ENCODE measurements at regions not wholly inside any gene's neighbourhood (a gene's known extent, or its start where the extent isn't known, plus 50 kb on each side); places are given as distances from the start of the nearest gene placed in this dataset.
"Not testable (repeated sequence)": the region's sequence is repeated elsewhere in the genome, so short reads cannot be mapped to it uniquely, and the experiment has no call there.

DNA sequence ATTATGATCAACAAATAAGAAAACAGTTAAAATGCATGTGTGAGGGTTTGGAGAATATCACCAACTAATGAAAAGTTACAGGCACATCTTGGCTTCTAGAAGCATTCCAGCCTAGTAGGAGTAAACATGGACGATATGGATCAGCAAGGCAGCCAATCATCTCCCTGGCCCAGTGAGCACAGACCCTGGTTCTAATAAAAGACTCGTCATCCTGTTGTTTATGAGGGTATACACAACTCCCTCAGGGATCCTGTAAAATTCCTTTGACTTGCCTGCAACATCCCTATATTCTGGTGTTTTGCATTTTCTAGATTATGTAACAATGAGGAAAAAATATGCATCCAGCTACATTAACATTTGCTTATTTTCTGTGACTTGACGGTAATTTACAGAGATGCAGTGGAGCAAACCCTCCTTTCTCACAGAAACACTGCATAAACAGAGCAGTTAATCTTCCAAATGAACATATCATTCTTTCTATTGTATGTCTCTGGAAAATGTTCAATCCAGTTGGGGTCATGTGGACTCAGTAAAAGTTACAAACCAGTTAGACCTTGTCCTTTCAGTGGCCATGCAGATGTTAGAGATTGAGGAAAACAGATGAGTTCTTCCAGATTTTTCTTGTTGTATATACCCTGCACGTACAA, 88.9 kb upstream of the NDP start:
- TF ChIP-seq POLR2A (IDR thresholded peaks at IDR 0.05; ENCODE audit: low read depth, low read length), result no peak
- DNase-seq (ENCODE audit: insufficient read length, low spot score) (no peak), FAIRE-seq (no peak)

DNA sequence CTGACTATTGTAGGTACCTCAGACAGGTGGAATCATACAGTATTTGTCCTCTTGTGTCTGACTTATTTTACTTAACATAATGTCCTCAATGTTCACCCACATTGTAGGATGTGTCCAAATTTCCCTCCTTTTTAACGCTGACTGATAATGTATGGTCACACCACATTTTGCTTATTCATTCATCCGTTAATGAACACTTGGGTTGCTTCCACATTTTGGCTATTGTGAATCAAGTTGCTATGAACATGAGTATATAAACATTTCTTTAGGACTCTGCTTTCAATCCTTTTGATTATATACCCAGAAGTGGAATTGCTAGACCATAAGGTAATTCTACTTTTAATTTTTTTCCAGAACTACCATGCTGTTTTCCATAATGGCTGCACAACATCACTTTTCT, 87.0 kb upstream of the NDP start:
- TF ChIP-seq POLR2A (IDR thresholded peaks at IDR 0.05; ENCODE audit: low read depth, low read length), result no peak
- no peak for DNase-seq (ENCODE audit: insufficient read length, low spot score)
- FAIRE-seq, result no peak

DNA sequence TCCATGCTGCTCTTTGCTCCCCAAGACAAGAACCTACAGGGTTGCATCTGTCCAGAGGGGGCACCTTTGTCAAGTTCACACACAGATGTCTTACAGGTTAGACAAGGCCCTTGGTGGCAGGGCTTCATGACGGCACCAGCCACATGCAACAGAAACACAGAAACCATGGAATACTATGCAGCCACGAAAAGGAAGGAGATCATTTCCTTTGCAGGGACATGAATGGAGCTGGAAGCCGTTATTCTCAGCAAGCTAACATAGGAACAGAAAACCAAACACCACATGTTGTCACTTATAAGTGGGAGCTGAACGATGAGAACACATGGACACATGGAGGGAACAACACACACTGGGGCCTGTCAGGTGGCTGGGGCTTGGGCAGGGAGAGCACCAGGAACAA, 85.1 kb upstream of the NDP start:
- no peak for TF ChIP-seq POLR2A (IDR thresholded peaks at IDR 0.05; ENCODE audit: low read depth, low read length)
- DNase-seq (ENCODE audit: insufficient read length, low spot score) (no peak), FAIRE-seq (no peak)

DNA sequence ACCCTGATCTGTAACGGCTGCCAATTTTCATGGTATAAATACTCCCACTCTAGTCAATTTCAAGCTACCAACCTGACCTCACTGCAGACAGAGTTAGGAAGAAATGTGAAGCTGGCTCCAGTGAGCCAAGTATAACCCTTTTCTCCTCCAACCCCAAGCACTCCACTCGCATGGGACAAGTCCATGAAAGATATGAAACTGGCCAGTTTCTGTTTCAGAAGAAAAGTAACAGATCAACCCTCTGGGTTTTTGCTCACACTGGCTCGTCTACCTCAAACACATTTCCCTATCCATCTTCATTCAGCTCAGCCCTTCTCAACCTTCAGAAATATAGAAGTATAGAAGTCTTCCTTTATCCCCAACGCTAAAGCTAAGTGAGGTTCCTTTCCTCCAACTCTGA, 82.4 kb upstream of the NDP start:
- FAIRE-seq, result no peak
- DNase-seq (ENCODE audit: insufficient read length, low spot score), result no peak
- no peak for TF ChIP-seq POLR2A (IDR thresholded peaks at IDR 0.05; ENCODE audit: low read depth, low read length)

DNA sequence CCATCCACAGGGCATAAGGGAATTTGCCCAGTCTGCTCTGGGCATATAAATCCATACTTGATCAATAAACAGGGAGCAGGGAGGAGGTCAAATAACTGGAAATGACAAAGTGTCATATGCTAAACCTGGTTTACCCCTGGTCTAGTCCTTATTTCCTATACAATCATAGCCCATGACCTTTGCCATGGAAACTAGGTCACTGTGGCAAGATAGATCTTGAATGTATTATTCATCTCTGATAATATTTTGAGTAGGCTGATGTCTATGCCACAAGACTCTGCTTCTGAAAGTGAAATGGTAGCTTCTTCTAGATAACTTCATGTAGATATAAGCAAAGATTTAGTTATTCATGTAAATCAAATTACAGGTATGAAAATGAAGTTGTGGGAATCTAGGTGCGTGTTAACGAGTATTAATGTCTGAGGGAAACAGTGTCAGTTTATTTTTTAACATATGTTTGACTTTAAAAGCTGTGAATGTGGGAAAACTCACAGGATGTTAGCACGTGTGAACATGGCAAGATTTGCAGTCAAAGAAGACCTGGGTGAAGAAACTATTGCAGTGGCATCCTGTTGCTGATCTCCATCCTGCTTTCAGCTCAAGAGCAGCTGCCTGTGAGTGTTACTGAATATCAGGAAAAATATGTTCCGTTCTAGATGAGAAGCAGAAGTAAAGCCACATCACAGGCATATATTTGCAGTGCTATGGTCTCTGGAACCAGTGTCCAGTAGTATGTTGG, 81.8 kb upstream of the NDP start:
- TF ChIP-seq POLR2A (IDR thresholded peaks at IDR 0.05; ENCODE audit: low read depth, low read length), result no peak
- FAIRE-seq, result no peak
- no peak for DNase-seq (ENCODE audit: insufficient read length, low spot score)

DNA sequence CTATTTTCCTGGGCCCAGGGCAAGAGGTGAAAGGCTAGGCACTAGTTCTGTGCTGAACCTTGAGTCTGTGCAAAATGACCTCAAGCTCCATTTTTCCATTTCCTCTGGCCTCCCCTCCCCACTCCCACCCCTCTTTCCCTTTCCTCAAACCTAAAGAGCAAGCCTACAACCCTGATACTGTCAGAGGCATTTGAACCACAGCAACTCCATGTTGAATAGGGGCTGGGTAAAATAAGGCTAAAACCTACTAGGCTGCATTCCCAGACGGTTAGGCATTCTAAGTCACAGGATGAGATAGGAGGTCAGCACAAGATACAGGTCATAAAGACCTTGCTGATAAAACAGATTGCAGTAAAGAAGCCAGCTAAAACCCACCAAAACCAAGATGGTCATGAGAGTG, 71.9 kb upstream of the NDP start:
- DNase-seq (ENCODE audit: insufficient read length, low spot score); FAIRE-seq: not testable (repeated sequence)

DNA sequence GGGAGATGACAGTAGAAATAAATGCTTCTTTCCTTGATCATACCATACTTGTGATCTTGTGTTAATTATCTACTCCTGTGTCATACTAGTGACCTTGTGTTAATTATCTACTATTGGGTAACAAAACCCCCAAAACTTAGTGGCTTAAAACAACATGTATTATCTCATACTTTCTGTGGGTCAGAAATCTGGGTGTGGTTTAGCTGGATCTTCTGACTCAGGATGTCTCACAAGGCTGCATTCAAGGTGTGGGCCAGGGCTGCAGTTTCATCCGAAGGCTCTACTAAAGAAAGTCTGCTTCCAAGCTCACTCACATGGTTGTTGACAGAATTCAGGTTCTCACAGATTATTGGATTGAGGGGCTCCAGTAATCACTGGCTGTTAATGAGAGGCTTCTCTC, 70.3 kb upstream of the NDP start:
- no peak for TF ChIP-seq POLR2A (IDR thresholded peaks at IDR 0.05; ENCODE audit: low read depth, low read length)
- FAIRE-seq (no peak), DNase-seq (ENCODE audit: insufficient read length, low spot score) (no peak)

DNA sequence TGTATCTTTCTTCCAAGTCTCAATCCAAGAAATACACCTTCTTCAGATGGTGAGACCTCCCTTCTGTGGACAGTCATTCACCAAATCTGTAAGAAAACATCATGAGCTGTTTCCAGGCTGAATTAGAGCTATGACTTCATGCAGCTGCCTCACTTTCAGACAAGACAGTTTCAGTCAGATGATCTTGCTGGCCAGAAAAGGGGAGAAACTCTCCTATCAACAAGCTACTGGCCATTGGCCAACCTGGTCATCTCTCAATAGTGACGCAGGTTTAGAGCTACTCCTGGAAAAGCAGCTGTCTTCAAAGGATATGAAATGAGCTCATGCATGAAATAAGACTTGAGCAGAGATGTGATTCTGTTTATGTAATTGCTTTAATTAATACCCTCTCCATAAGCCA, 69.6 kb upstream of the NDP start:
- no peak for TF ChIP-seq POLR2A (IDR thresholded peaks at IDR 0.05; ENCODE audit: low read depth, low read length)
- no peak for DNase-seq (ENCODE audit: insufficient read length, low spot score)

DNA sequence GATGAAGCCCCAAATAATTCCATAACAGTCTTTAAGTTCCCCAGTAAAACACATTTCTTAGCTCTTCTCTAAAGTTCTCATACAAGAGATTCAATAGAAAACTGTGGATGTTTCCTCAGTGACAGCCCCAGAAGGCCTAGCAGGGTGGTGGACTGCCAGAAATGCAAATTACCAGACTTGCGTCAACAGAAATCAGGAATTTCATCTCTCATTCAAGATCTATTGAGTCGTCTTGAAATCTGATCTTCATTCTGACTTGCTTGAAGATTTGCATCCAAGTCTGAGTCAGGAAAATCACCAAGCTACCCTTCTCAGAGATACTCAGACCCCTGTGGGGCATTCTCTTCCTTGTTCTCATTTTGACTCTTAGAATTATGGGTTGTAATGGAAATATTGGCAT, 68.9 kb upstream of the NDP start:
- DNase-seq (ENCODE audit: insufficient read length, low spot score) (no peak), FAIRE-seq (no peak)
- no peak for TF ChIP-seq POLR2A (IDR thresholded peaks at IDR 0.05; ENCODE audit: low read depth, low read length)

More for the DNA sequence above, 69.6 kb upstream of the NDP start:
- no peak for FAIRE-seq

DNA sequence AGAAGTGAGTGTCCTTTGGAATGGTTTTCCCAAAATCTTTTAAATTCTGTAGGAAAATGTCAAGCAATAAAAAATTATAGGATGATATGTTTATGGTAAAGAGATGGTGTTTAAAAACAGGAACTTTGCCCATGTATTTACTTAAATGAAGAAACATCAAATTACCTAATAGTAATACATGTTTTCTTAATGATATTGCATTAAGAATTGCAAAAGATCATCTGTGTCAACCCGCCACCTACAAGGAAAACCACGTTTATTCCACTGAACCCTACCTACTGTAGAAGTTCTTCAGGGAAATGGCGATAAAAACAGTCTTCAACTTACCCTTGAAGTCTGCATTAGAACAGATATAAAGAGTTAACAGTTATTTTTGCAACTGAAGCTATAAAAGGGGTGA, 67.2 kb upstream of the NDP start:
- DNase-seq (ENCODE audit: insufficient read length, low spot score) (no peak), FAIRE-seq (no peak)
- TF ChIP-seq POLR2A (IDR thresholded peaks at IDR 0.05; ENCODE audit: low read depth, low read length), result no peak

DNA sequence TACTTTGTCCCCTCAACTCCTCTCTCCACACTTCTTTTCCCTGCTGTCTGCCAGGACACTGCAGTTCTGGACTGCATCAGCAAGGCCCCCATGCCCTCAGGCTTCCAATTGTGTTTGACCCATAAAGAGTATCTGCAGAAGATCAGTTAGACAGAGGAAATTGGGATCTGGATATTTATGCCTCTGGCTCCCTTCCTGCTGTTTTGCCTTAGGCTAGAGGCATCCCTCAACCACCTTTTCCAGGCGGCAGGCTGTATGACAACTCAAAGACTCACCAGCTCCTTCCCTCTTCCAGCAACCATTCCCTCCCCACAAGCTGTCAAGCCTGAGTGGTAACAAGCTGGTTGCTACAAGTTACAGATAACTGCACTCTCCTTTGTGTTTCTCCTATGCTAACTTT, 66.4 kb upstream of the NDP start:
- DNase-seq (ENCODE audit: insufficient read length, low spot score), result no peak
- no peak for FAIRE-seq
- TF ChIP-seq POLR2A (IDR thresholded peaks at IDR 0.05; ENCODE audit: low read depth, low read length), result no peak

DNA sequence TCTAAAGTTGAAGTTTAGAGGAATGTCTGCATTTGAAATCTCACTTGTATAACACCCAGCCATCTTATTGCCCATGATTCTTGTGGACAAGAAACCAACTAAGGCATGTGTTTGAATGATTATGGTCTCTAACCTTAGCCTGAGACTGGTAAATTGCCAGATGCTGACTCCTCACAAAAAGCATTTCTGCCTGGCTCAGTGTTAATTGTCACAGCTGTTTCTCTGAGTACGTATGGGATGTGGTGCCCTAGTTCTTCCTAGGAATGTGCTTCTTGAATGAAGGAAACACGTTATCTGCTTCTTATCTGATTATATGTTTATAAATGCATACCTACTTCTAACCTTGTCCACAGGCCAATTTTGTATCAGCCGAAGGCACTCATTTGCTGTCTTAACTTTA, 63.1 kb upstream of the NDP start:
- DNase-seq (ENCODE audit: insufficient read length, low spot score), result no peak
- TF ChIP-seq POLR2A (IDR thresholded peaks at IDR 0.05; ENCODE audit: low read depth, low read length), result no peak
- no peak for FAIRE-seq

DNA sequence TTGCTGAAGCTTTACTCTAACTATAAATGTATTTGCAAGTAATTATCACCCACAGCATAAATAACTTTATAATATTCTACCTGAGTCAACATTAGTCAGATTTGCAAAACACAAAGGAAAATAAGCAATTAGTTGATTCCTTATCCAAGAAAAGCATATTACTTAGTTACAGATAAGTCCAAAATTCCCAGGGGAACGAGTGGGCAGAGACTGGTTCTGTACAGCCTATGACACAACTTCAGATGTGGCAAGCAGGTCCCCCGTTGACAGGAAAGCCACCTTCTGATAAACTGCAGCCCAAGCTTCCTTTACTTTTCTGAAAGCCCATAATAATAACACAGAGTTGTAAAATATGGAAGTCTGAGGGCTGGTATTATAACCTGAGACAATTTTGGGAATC, 62.4 kb upstream of the NDP start:
- TF ChIP-seq POLR2A (IDR thresholded peaks at IDR 0.05; ENCODE audit: low read depth, low read length), result no peak
- DNase-seq (ENCODE audit: insufficient read length, low spot score) (no peak), FAIRE-seq (no peak)

DNA sequence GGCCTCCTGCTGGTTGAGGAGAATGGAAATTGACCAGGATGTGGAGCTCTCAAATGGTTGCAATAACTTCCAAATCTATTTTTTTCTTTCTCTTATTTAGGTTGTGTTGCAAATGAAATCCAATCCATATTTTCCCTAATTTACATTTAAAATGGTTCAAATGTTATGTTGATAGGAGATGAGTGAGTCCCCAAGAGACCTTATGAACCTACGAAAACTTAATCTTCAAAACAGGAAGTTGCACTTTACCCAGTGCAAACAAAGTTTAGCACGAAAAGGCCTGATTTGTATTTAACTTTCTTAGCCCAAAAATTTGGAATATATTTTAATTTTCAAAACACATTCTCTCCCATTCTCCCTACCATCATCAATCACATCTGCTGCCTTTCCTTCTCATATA, 59.3 kb upstream of the NDP start:
- no peak for TF ChIP-seq POLR2A (IDR thresholded peaks at IDR 0.05; ENCODE audit: low read depth, low read length)
- no peak for DNase-seq (ENCODE audit: insufficient read length, low spot score)
- no peak for FAIRE-seq

DNA sequence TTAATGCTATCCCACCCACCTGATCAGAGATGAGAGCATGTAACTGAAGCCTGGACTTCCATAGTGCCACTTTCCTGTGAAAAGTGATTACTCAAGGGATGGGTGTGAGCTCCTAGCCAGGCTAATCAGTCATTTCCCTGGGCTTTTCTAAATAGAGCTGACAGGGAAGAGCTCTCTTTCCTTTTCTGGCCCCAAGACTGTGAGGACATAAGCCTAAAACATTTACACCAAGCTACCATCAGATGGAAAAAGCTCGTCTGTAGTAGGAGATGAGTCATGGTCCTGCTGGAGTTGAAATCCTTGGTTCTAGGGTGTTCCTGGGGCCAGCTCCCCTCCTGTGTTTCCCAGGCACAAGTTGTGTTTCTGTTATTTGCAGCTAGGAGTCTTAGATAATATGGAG, 52.4 kb upstream of the NDP start:
- no peak for TF ChIP-seq POLR2A (IDR thresholded peaks at IDR 0.05; ENCODE audit: low read depth, low read length)
- FAIRE-seq (no peak), DNase-seq (ENCODE audit: insufficient read length, low spot score) (peak; percentile 2)

All from H54 (cell line).